ENCODE measurements at regions not wholly inside any gene's neighbourhood (a gene's known extent, or its start where the extent isn't known, plus 50 kb on each side); places are given as distances from the start of the nearest gene placed in this dataset.

- DNase-seq: no peak
Measured at GRCh38 chr4:81990898-81991297, 382.9 kb downstream of the HNRNPD start.

GRCh38 chr4:81990211-81990610 is 383.6 kb downstream of the HNRNPD start:
- DNase-seq: no peak

- DNase-seq: no peak
Measured at GRCh38 chr4:81989202-81989601, 384.6 kb downstream of the HNRNPD start.

GRCh38 chr4:81988178-81988577 is 385.6 kb downstream of the HNRNPD start:
- DNase-seq: no peak

GRCh38 chr4:81984746-81985145 is 389.0 kb downstream of the HNRNPD start:
- DNase-seq: no peak

GRCh38 chr4:81982846-81983540 is 390.8 kb downstream of the HNRNPD start:
- DNase-seq: no peak

- DNase-seq: no peak
Measured at GRCh38 chr4:81981218-81981617, 392.6 kb downstream of the HNRNPD start.

GRCh38 chr4:81974523-81974922 is 399.3 kb downstream of the HNRNPD start:
- DNase-seq: no peak

- no peak for DNase-seq
Measured at GRCh38 chr4:81971637-81972381, 402.0 kb downstream of the HNRNPD start.

- DNase-seq: no peak
Measured at GRCh38 chr4:81971061-81971460, 402.7 kb downstream of the HNRNPD start.

- DNase-seq: no peak
Measured at GRCh38 chr4:81970454-81970853, 403.3 kb downstream of the HNRNPD start.

- DNase-seq: no peak
Measured at GRCh38 chr4:81966676-81967075, 407.1 kb downstream of the HNRNPD start.

GRCh38 chr4:81965911-81966310 is 407.9 kb downstream of the HNRNPD start:
- no peak for DNase-seq

GRCh38 chr4:81965454-81965853 is 408.3 kb downstream of the HNRNPD start:
- DNase-seq: no peak

- no peak for DNase-seq
Measured at GRCh38 chr4:81963763-81964020, 410.1 kb downstream of the HNRNPD start.

- DNase-seq: no peak
Measured at GRCh38 chr4:81963015-81963762, 410.6 kb downstream of the HNRNPD start.

- no peak for DNase-seq
Measured at GRCh38 chr4:81960961-81961360, 412.8 kb downstream of the HNRNPD start.

GRCh38 chr4:81954271-81954670 is 419.5 kb downstream of the HNRNPD start:
- DNase-seq: no peak

GRCh38 chr4:81951891-81952455 is 421.8 kb downstream of the HNRNPD start:
- no peak for DNase-seq

GRCh38 chr4:81946996-81947395 is 426.8 kb downstream of the HNRNPD start:
- no peak for DNase-seq

- no peak for DNase-seq
Measured at GRCh38 chr4:81930506-81931238, 443.1 kb downstream of the HNRNPD start.

- DNase-seq: no peak
Measured at GRCh38 chr4:81923140-81923539, 450.7 kb downstream of the HNRNPD start.

GRCh38 chr4:81922313-81922712 is 450.6 kb upstream of the RASGEF1B start:
- no peak for DNase-seq

Measured in NCI-H1048 (cell line).